Ecto neural progenitor cell (in vitro differentiated cells): ENCODE measurements at regions not wholly inside any gene's neighbourhood (a gene's known extent, or its start where the extent isn't known, plus 50 kb on each side); places are given as distances from the start of the nearest gene placed in this dataset.
"Not testable (repeated sequence)": the region's sequence is repeated elsewhere in the genome, so short reads cannot be mapped to it uniquely, and the experiment has no call there.

ENCODE experiments used
- DNase-seq: peaks from one replicate; pipeline ENCODE4 v3.0.0-alpha.2; 2018; ENCODE audit warnings: low spot score

GRCh38 chr2:239603411-239604356 lies 202.9 kb upstream of the HDAC4 start:
- no peak for DNase-seq

- DNase-seq = peak; percentile 48
These were observed 201.8 kb upstream of the HDAC4 start for GRCh38 chr2:239602290-239603282.

- DNase-seq = no peak
These were observed 201.1 kb upstream of the HDAC4 start for GRCh38 chr2:239601880-239602279.

GRCh38 chr2:239601201-239601851 lies 200.5 kb upstream of the HDAC4 start:
- peak; percentile 51 for DNase-seq

GRCh38 chr2:239600650-239601049 lies 199.8 kb upstream of the HDAC4 start:
- DNase-seq = no peak

- DNase-seq = no peak
These were observed 199.3 kb upstream of the HDAC4 start for GRCh38 chr2:239600001-239600593.

- no peak for DNase-seq
These were observed 198.5 kb upstream of the HDAC4 start for GRCh38 chr2:239599299-239599698.

GRCh38 chr2:239598732-239599090 lies 197.9 kb upstream of the HDAC4 start:
- DNase-seq = no peak

GRCh38 chr2:239598011-239598731 lies 197.4 kb upstream of the HDAC4 start:
- peak; percentile 41 for DNase-seq

GRCh38 chr2:239597216-239597615 lies 196.4 kb upstream of the HDAC4 start:
- DNase-seq = peak; percentile 35

GRCh38 chr2:239596792-239597191 lies 196.0 kb upstream of the HDAC4 start:
- no peak for DNase-seq

GRCh38 chr2:239596253-239596652 lies 195.4 kb upstream of the HDAC4 start:
- peak; percentile 42 for DNase-seq

GRCh38 chr2:239595726-239596125 lies 194.9 kb upstream of the HDAC4 start:
- peak; percentile 28 for DNase-seq

- peak; percentile 41 for DNase-seq
These were observed 194.2 kb upstream of the HDAC4 start for GRCh38 chr2:239594772-239595608.

- DNase-seq = peak; percentile 36
These were observed 193.4 kb upstream of the HDAC4 start for GRCh38 chr2:239594019-239594771.

- DNase-seq = no peak
These were observed 192.6 kb upstream of the HDAC4 start for GRCh38 chr2:239593455-239593854.

GRCh38 chr2:239592629-239593290 lies 191.9 kb upstream of the HDAC4 start:
- not testable (repeated sequence) for DNase-seq

GRCh38 chr2:239590995-239591915 lies 190.4 kb upstream of the HDAC4 start:
- no peak for DNase-seq
